ENCODE measurements at regions not wholly inside any gene's neighbourhood (a gene's known extent, or its start where the extent isn't known, plus 50 kb on each side); places are given as distances from the start of the nearest gene placed in this dataset.
A peak's percentile ranks its signal among the peaks of the same experiment; 100 is the strongest.

DNA sequence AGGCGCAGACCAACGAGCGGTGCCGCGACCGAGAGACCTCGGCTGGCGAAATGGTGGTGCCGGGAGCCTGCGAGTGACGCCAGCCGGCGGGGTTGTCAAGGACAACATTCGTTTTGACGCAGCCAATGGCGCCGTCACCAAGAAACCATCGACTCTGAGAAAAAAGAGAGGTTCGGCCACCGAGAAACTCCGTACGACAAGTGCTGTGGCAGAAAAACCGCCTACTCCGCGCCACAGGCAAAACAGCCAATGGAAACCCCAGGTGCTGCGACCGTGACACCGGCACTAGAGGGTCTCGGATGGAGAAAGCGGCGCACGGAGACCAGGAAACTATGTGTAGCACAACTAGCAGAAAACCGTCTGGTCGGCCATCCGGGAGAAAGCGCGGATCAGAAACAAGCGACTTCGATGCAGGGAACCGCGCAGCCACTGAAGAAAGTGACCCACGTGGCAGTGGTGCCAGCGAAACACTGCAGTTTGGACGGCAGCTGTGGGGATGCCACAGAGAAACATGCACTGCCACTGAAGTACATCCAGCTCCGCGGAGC is 88.8 kb downstream of the ANXA2R start:
- Mint-ChIP-seq H3K27ac (ENCODE audit: unreplicated experiment) (no peak overlapping the region), H3K4me1 (ENCODE audit: low read depth) (peaks cover 10% of the 10 kb centered on the region), H3K36me3 (ENCODE audit: low read depth) (peaks cover 2% of the 10 kb centered on the region), H3K4me3 (ENCODE audit: unreplicated experiment) (no peak overlapping the region), H3K27me3 (ENCODE audit: low read depth) (no peaks in the 10 kb centered on the region), H3K9me3 (ENCODE audit: low read depth) (peaks cover 11% of the 10 kb centered on the region)
- TF ChIP-seq, protein P1, sequence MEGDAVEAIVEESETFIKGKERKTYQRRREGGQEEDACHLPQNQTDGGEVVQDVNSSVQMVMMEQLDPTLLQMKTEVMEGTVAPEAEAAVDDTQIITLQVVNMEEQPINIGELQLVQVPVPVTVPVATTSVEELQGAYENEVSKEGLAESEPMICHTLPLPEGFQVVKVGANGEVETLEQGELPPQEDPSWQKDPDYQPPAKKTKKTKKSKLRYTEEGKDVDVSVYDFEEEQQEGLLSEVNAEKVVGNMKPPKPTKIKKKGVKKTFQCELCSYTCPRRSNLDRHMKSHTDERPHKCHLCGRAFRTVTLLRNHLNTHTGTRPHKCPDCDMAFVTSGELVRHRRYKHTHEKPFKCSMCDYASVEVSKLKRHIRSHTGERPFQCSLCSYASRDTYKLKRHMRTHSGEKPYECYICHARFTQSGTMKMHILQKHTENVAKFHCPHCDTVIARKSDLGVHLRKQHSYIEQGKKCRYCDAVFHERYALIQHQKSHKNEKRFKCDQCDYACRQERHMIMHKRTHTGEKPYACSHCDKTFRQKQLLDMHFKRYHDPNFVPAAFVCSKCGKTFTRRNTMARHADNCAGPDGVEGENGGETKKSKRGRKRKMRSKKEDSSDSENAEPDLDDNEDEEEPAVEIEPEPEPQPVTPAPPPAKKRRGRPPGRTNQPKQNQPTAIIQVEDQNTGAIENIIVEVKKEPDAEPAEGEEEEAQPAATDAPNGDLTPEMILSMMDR (IDR thresholded peaks at IDR 0.05) = no peak
- DNase-seq (ENCODE audit: low spot score) = no peak

DNA sequence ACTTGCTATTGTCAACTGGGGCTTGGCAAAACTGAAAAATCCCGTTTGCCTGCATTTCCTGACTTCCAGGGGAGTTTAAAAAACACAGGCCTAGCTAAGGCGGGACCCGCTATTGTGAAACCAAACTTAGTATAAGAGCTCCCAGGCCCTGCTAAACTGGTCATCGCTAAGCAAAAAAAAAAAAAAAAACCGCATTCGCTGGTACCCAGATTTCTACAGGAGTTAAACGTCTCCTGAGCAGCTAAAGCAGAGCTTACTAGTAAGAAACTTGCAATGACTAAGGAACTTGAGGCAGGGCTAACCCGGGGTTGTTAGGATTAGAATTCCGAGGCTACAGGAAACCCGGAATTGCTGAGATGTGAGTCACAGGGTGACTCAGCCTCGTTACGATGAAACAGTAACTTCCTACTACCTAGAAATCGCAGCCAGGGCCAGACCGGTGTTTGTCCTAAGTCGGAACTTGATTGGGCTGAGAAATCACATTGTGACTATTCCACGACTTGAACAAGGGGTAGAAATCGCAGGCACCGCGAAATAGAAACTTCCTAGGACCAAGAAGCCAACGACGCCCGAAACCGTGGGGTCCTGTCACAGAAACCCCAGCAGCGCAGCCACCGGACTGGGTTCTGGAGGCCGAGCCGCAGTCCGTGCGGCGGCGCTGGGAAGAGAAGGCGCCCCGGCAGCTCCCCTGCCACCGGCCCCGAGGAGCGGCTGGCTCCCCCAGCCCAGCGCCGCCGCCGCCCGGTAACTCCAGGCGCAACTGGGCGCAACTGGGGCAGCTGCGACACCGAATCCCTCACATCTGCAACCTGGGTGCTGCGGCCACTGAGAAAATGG is 89.4 kb downstream of the ANXA2R start:
- Mint-ChIP-seq H3K36me3 (ENCODE audit: low read depth) (peaks cover 2% of the 10 kb centered on the region), H3K9me3 (ENCODE audit: low read depth) (peaks cover 11% of the 10 kb centered on the region), H3K4me1 (ENCODE audit: low read depth) (peaks cover 11% of the 10 kb centered on the region), H3K27ac (ENCODE audit: unreplicated experiment) (peak overlapping the region; percentile 85), H3K27me3 (ENCODE audit: low read depth) (no peaks in the 10 kb centered on the region), H3K4me3 (ENCODE audit: unreplicated experiment) (no peak overlapping the region)
- no peak for DNase-seq (ENCODE audit: low spot score)
- TF ChIP-seq, protein P1 (IDR thresholded peaks at IDR 0.05) = no peak

DNA sequence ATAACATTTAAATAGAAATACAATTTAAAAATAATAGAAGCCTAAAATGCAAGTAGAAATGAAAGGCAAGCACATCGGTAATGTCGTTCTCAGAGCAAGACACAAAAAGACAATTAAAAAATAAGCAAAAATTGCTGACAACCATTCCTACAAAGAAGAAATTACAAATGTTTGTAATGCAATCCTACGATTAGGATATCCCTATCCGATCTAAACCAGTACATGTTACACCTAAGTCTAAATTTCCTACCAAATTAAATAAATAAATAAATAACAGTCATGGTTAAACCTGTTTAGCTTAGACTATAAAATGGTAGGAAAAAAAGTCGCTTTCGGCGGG is 90.0 kb downstream of the ANXA2R start:
- no peak for DNase-seq (ENCODE audit: low spot score)
- Mint-ChIP-seq H3K4me3 (ENCODE audit: unreplicated experiment) (no peak overlapping the region), H3K27me3 (ENCODE audit: low read depth) (no peaks in the 10 kb centered on the region), H3K27ac (ENCODE audit: unreplicated experiment) (no peak overlapping the region), H3K4me1 (ENCODE audit: low read depth) (peaks cover 17% of the 10 kb centered on the region), H3K36me3 (ENCODE audit: low read depth) (peaks cover 2% of the 10 kb centered on the region), H3K9me3 (ENCODE audit: low read depth) (peaks cover 11% of the 10 kb centered on the region)
- TF ChIP-seq, protein P1 (IDR thresholded peaks at IDR 0.05) = no peak

DNA sequence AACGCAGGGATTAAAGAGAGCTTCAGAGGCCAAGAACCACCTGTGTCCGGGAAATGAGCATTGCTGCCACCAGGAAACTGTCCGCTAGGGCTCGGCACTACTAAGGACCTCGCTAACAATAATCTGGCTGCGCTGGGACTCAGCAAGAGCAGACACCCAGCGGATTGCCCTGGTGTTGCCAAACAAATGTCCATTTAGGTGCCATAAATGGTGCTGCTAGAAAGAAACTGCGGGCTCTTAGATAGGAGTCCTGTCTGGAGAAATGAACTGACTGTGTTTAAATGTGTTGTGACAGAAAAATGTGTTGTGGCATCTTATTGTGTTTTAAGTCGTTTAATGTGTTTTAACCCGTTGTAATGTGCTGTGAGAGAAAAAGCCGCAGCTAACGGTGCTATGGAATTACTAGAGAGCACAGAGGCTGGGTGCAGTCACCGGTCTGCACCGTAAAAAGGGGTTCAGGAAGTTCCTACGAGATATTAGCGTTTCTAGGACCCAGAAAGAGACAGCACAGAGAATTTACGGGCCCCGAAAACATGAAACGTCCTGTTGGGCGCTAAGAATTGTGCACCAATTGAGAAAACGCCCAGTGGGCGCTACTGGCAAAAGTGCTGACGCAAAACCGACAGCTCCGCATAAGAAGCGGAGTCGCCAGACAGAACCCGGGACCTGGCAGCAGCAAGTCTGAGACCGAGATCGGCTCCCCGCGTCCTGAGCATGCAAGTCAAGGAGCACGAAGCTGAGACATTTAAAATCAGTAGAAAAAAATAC is 90.6 kb downstream of the ANXA2R start:
- TF ChIP-seq, protein P1 (IDR thresholded peaks at IDR 0.05) = no peak
- no peak overlapping the region for H3K27ac Mint-ChIP-seq (ENCODE audit: unreplicated experiment)

DNA sequence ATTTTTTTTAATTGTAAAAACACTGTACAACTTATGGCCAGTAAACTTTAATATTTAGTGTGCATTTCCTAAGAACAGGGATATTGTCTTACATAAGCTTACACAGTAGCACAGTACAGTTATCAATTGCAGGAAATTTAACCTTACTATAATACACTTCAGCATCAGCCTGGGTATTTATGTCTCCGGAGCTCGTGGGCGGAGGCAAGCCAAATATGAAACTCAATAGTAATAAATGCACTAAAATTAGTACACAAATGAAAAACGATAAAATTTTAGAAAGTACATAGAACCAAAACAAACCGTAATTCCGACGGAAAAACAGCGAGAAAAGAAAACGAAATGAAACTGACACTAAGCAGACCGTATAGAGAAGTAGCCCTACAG is 91.2 kb downstream of the ANXA2R start:
- H3K27me3 Mint-ChIP-seq (ENCODE audit: low read depth) = no peaks in the 10 kb centered on the region
- TF ChIP-seq, protein P1 (IDR thresholded peaks at IDR 0.05) = no peak
- H3K4me1 Mint-ChIP-seq (ENCODE audit: low read depth) = peaks cover 28% of the 10 kb centered on the region
- no peak for DNase-seq (ENCODE audit: low spot score)
- H3K27ac Mint-ChIP-seq (ENCODE audit: unreplicated experiment) = peak overlapping the region; percentile 6
- peaks cover 11% of the 10 kb centered on the region for H3K9me3 Mint-ChIP-seq (ENCODE audit: low read depth)
- no peak overlapping the region for H3K4me3 Mint-ChIP-seq (ENCODE audit: unreplicated experiment)
- H3K36me3 Mint-ChIP-seq (ENCODE audit: low read depth) = peaks cover 2% of the 10 kb centered on the region

More for the DNA sequence above, 90.6 kb downstream of the ANXA2R start:
- peaks cover 22% of the 10 kb centered on the region for H3K4me1 Mint-ChIP-seq (ENCODE audit: low read depth)
- H3K27me3 Mint-ChIP-seq (ENCODE audit: low read depth) = no peaks in the 10 kb centered on the region
- H3K36me3 Mint-ChIP-seq (ENCODE audit: low read depth) = peaks cover 2% of the 10 kb centered on the region
- H3K4me3 Mint-ChIP-seq (ENCODE audit: unreplicated experiment) = no peak overlapping the region
- H3K9me3 Mint-ChIP-seq (ENCODE audit: low read depth) = peaks cover 11% of the 10 kb centered on the region
- no peak for DNase-seq (ENCODE audit: low spot score)
